ENCODE measurements at regions not wholly inside any gene's neighbourhood (a gene's known extent, or its start where the extent isn't known, plus 50 kb on each side); places are given as distances from the start of the nearest gene placed in this dataset.
A peak's percentile ranks its signal among the peaks of the same experiment; 100 is the strongest.

- no peak for DNase-seq (ENCODE audit: low read depth)
Observed at GRCh38 chr10:78935697-78936407, 132.9 kb upstream of the ZMIZ1 start.

DNA sequence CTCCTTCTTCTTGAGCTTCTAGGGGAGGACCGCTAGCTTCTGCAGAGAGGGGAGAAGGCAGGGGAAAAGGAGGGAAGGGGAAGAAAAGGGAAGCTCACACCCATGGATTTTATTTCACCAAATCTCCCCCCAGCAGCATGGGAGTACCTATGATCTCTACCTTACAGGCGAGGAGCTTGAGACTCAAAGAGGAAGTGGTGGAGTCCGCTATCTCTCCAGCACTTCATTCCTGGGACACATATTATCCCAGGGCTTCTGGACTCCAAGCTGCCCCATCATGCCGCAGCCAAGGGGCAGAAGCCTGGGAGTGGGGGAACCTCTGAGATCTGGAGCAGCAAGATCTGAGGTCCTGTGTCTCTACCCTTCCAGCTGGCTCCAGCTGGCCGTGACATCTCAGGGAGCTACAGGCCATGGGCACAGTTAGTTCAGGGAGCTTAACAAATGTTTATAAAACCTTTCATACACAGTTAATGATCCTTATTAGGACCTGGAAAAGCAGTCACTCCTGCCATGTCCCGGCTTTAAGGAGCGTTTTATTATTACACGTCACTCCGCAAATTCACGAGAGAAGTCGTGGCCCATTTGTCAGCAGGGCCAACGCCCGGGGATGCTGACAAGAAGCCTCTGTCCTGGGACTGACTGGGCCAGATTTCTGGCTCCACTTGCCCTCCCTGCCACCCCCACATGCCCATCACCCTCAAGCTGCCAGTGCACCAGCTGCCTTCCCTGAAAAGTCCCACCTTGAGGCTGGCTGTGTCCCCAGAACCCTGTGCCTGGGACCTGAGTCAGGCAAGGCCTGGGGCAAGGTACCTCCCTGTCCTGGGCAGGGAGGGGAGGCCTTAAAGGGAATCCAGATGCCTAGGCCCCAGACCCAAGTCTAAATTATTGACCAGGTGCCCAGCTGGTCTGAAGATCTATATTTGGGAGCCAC is 132.1 kb upstream of the ZMIZ1 start:
- DNase-seq (ENCODE audit: low read depth), result no peak

DNA sequence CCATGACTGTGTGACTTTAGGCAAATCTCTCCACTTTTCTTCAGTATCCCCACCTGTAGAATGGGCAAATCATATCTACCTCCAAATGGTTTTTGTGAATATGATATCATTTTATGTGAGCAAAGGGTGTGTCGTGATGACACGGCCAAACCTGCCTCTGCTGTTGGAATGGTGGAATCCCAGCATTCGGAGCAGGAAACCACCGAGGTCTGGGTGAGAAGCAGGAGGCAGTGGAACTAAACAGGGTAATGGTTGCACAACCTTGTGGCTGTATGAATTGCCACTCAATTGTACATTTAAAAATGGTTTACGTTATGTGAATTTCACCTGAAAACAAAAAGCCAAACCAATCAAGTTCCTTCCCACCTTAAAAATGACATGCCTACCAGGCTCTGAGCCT is 131.4 kb upstream of the ZMIZ1 start:
- DNase-seq (ENCODE audit: low read depth), result no peak

- no peak for DNase-seq (ENCODE audit: low read depth)
Observed at GRCh38 chr10:78937800-78938694, 130.7 kb upstream of the ZMIZ1 start.

GRCh38 chr10:78938695-78939672 is 129.8 kb upstream of the ZMIZ1 start:
- no peak for DNase-seq (ENCODE audit: low read depth)

DNA sequence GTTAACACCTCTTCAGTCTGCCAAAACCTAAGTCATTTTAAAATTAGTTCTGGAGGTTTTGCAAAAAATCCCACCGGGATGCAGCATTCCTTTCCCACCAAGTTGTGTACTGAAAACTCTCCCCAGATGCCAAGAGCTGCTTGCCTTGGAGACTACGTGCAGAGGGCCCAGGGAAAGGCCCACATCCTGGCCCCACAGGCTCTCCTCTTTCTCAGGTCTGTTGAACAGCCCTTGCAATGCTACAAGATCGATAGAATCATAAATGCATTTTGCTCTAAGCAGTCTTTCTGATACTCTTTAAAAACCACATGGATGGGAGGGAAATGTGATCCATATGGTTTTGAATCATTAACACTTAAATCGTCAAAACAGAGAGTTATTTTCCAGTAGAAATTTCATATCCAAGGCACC is 126.7 kb upstream of the ZMIZ1 start:
- DNase-seq (ENCODE audit: low read depth), result peak; percentile 41

- peak; percentile 93 for DNase-seq (ENCODE audit: low read depth)
Observed at GRCh38 chr10:78944723-78945312, 123.9 kb upstream of the ZMIZ1 start.

- no peak for DNase-seq (ENCODE audit: low read depth)
Observed at GRCh38 chr10:78945838-78946237, 122.9 kb upstream of the ZMIZ1 start.

- DNase-seq (ENCODE audit: low read depth), result peak; percentile 52
Observed at GRCh38 chr10:78947226-78947625, 121.5 kb upstream of the ZMIZ1 start.

GRCh38 chr10:78947733-78948132 is 121.0 kb upstream of the ZMIZ1 start:
- no peak for DNase-seq (ENCODE audit: low read depth)

GRCh38 chr10:78948621-78949030 is 120.1 kb upstream of the ZMIZ1 start:
- DNase-seq (ENCODE audit: low read depth), result peak; percentile 78

GRCh38 chr10:78950656-78951587 is 117.8 kb upstream of the ZMIZ1 start:
- no peak for DNase-seq (ENCODE audit: low read depth)

- DNase-seq (ENCODE audit: low read depth), result peak; percentile 55
Observed at GRCh38 chr10:78952030-78952429, 116.7 kb upstream of the ZMIZ1 start.

DNA sequence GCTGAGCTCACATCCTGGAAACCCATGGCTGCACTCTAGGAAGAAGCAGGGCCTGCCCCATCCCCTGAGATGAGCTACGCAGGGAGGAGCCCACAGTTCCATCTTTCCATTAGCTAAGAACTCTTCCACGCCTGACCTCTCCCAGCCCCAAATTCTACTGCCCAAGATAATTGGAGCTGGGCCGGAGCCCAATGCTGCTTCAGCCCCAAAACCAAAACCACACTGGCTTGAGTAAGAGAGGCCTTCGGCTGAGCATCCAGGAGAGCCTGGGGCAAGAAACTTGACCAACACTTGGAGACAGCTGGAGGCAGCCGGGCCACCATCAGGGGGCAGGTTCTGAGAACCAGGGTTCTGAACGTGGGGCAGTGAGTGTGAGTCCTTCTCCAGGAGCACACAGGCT is 116.1 kb upstream of the ZMIZ1 start:
- peak; percentile 99 for DNase-seq (ENCODE audit: low read depth)

DNA sequence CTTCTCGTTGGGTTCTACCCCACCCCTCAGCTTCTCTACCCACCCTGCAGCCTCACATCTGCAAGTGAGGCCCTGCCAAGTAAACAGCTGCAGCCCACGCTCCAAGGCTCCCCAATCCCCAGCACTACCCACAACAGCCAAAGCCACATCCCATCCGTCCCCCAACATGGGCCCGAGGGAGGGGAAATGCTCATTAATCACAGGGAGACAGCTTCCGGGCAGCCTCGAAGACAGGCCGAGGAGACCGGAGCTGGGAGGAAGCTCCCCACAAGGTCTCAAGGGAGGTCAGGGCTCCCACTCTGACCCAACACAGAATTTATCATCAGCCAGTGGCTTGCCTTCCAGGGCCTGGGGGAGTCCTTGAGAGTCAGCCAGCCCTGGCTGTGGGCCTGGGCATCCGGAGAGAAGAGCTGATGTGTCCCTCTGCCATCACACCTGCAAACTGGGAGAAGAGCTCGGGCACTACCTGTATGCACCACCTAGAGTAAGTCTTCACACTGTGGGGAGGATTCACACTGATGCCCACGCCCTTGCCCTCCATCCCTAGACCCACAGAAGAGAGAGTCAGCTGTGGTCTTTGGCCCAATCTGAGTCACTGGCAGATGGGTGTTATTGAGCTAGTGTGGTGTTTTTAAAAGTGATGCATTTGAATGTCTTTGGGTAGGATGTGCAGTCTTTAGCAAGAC is 115.5 kb upstream of the ZMIZ1 start:
- peak; percentile 99 for DNase-seq (ENCODE audit: low read depth)

GRCh38 chr10:78953799-78954297 is 114.9 kb upstream of the ZMIZ1 start:
- DNase-seq (ENCODE audit: low read depth), result no peak

DNA sequence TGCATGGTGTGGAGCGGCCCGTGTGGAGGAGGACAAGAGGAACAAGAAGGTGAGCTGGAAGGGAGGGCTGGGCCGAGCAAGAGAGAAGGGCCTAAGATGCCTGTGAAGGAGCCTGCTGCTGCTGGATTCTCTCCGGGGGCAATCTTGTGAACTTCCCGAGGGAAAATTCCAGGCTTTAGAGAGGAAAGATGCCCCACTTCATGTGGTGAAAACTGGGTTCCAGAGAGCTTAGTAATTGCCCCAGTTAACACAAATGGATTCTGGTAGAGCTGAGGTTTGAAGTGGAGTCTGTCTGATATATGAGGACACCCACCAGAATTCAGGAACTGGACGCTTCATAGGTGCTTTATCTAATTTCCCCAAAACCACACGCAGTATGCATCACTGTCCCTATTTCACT is 114.1 kb upstream of the ZMIZ1 start:
- DNase-seq (ENCODE audit: low read depth), result peak; percentile 66

GRCh38 chr10:78955206-78955605 is 113.6 kb upstream of the ZMIZ1 start:
- peak; percentile 37 for DNase-seq (ENCODE audit: low read depth)
